NOMO-1 (cell line): ENCODE measurements at regions not wholly inside any gene's neighbourhood (a gene's known extent, or its start where the extent isn't known, plus 50 kb on each side); places are given as distances from the start of the nearest gene placed in this dataset.
A peak's percentile ranks its signal among the peaks of the same experiment; 100 is the strongest.

Experiments used
- DNase-seq, 2 experiments: peaks; one replicate each; lab custom pipeline; 2025; ENCODE audit not compliant: unreplicated experiment in 2 of 2; lab: John Stamatoyannopoulos, UW

DNA sequence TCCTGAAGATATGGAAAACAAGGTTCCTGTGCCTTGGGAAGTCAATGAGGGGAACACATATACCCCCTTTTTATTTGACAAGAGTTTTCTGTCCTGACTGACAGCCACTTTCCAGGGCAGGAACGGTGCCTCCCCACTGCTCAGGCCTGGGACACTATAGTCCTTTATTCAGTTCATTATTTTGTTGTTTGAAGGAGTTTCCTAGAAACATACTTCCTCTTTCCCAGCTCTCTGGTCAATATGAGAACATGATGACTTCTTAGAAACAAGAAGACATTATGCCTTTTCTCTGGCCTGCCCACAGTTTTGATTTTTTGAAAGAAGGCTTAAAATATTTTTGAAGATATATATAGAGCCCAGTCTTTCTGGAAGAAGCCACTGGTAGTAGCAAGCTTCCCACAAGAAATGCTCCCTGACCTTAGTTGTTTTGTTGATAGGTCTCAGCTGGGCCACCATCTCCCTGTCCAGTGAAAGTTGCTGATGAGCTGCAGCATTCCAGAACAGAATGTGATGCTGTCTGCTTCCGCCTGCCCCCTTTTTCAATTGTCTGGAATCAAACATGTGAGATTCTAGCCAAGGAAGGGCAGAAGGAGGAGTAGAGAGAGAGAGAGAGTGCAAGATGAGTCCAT, 122.7 kb upstream of the ADRA1D start:
- peak in 1 of 2 experiments; percentile 65 for DNase-seq

DNA sequence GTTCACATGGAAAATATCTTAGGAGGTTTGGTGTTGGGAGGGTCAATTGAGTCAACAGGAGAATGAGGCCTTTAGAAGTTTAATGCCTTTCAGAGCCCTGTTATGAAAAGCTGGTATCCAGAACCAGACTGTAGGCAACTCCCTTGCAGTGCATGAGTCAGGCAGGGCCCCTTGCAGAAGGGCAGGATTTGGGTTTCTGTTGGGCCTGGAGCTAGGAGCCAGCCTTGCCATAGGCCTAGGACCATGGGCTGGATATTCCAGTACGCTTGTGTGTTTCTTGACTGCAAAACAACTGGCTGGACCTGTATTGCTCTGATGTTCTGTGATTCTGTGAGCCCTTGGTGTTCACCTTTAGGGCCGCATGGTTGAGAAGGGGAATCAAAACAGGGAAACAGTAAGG, 121.8 kb upstream of the ADRA1D start:
- DNase-seq: no peak

DNA sequence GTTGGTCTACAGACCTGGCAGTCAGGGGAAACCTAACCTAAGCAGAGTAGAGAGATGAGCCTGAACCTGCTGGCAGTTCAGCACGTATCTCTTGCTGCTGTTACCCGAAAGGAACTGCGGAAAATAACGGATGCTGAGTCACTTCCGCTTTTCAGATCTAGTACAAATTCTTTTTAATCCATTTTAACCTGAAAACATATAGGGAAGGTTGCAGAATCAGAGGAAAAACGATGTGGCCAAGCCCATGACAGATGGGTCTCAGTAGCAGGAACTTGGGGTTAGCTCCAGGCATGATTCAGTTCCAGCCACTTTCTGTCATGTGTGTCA, 120.7 kb upstream of the ADRA1D start:
- DNase-seq: peak; percentile 58 to 84

DNA sequence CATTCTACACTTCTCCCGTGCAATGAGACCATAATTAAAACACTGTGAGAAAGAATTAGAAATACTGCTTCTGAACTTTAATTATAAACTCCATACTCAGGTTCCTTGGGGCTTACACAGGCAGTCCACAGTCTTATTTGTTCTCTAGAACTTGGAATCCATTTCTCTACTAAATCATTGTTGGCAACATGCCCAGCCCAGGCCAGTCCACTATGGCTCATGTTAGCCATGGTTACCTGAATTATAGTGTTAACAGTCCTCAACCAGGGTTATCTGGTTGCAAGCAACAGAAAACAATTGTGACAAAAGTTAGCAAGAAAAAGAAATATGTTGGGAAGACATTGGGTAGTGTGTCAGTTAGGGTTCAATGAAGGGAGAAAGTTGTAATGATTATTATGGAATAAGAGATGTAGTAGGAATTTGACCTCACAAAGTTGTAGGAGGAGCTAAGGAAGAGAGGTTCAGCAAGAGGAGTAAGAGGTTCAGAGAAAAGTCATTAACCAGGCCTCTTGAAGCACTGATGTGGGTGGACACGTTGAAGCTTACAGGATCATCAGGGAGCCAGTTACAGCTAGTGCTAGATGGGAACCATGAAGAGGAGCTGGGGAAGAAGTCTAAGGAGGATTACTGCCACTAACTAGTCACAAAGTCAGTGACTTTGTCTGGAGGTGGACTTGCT, 120.2 kb upstream of the ADRA1D start:
- DNase-seq: peak in 1 of 2 experiments; percentile 44

DNA sequence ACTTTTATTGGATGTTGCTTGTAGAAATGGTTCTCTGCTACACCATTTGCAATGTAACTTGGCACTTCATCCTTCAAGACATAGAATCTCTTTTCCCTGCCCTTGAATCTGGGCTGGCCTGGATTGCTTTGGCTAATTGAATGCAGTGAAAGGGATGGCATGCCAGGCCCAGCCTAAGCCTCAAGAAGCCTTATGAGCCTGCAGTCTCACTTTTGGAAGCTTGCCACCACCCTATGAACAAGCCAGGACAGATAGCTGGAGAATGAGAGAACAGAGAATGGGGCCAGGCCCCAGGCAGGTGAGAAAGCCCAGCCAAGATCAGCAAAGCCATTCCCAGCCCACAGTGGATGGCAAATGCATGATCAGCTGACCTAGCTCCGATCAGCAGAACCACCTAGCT, 117.0 kb upstream of the ADRA1D start:
- DNase-seq: no peak

DNA sequence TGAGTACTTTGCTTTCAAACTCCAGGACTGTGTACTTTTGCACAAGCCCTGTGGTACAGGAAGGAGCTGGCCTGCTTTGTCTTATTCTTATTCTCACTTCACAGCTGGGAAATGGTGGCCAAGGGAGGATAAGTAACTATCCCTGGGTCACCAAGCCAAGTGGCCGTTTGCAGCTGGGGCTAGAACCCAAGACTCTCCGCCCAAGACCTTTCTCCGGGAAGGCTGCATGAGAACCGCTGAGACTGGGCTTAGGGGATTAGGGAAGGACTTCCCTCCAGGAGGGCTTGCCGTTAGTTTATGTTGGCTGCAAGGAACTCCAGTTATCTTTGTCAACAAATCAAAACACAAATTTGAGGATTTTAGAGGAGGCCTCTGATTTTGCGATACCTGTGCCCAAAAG, 109.5 kb upstream of the ADRA1D start:
- DNase-seq: no peak

DNA sequence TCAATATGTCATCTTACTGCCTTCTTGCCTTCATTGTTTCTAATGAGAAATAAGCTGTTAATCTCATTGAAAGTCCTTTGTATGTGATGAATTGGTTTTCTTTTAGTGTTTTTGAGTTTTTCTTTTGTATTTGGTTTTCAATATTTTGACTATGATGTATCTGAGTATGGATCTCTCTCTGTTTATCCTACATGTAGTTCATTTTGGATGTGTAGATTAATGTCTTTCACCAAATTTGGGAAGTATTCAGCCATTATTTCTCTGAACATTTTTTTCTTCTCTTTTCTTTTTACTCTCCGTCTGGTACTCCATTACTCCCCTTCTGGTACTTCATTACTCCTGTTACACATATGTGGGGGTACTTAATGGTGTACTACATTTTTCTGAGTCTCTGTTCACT, 103.3 kb upstream of the ADRA1D start:
- no peak for DNase-seq

DNA sequence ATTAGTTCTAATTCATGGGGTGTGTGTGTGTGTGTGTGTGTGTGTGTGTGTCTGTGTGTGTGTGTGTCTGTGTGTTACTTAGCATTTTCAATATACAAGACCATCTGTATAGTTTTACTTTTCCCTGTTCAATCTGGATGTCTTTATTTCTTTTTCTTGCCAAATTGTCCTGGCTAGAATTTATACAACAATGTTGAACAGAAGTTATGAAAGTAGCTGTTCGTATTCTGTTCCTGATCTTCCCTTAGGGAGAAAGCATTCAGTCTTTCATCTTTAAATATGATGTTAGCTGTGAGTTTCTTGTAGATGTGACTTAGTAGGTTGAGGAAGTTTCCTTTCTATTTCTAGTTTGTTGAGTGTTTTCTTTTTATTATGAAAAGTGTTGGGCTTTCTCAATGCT, 101.0 kb upstream of the ADRA1D start:
- no peak for DNase-seq

DNA sequence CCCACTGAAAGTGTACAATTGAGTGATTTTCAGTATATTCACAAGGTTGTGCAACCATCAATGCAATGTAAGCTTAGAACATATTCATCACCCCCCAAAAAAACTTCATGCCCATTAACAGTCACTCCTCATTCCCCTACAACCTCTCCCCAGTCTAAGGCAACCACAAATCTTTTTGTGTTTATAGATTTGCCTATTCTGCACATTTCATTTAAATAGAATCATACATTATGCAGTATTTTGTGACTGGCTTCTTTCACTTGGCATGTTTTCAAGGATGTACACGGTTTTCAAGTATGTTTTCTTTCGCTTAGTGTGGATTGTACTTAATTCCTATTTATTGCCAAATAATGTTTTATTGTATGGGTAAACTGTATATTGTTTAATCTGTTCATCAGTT, 95.6 kb upstream of the ADRA1D start:
- no peak for DNase-seq

DNA sequence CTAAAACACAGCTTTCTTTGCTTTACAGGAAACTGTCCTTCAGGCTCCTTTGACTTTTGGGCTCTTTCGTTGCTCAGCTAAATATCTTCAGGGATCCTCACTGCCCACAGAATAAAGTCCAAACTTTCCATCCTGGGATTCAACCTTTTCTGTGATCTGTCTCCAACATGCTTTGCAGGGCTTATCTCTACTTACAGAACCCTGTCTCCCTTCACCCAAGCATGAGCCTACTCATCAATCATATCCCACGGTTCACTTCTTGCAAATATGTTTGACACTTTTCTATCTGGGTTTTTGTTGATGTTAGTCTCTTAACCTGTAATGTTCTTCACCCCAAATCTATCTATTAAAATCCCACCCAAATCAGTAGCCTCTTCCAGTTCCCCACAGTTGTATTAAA, 93.5 kb upstream of the ADRA1D start:
- DNase-seq: no peak

DNA sequence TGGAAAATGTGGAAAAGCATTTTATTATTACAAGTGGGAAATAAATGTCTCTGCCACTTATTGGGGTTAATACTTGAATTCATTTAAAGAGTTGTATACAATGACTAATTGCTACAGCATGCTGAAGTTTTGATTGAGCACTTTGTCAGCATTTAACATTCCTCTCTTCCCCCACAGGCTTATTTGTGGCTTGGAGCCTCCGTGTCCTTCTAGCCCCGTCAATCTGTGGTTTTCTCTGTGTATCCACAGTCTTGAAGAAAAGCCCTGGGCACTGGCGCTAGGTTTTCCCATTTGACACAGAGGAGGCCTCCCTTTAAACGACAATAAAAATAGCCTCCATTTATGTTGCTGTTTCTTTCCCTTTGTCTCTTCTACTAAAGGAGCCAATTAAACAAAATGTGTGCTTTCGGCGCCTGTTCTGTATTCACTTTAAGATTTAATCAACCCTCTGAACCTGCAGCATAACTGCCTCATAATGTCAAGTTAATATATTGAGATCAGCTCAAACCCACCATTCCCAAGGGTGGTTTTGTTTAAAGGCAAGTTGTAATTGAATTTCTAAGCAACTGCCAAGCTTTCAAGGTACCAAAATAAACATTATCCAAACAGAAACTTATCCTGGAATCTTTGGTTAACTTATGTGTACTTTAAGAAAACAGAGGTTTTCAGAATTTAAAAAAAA, 92.9 kb upstream of the ADRA1D start:
- no peak for DNase-seq

DNA sequence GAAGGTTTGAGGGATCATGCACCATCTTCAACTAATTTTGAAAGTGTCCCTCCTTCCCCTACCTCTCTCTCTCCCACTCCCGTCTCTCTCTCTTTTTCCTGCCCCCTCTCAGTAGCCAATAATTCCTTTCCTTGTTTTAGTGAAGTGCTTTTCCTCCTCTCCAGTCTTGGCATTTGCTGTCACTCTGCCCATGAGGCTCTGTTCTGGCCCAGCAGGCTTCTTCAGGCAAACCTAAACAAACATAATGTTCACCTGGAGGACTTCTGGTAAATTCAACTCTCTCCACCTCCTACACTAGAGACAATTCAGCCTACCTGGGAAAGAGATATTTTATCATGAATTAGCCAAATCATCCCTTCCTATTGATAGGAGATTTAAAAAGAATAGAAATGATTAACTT, 86.6 kb upstream of the ADRA1D start:
- no peak for DNase-seq

DNA sequence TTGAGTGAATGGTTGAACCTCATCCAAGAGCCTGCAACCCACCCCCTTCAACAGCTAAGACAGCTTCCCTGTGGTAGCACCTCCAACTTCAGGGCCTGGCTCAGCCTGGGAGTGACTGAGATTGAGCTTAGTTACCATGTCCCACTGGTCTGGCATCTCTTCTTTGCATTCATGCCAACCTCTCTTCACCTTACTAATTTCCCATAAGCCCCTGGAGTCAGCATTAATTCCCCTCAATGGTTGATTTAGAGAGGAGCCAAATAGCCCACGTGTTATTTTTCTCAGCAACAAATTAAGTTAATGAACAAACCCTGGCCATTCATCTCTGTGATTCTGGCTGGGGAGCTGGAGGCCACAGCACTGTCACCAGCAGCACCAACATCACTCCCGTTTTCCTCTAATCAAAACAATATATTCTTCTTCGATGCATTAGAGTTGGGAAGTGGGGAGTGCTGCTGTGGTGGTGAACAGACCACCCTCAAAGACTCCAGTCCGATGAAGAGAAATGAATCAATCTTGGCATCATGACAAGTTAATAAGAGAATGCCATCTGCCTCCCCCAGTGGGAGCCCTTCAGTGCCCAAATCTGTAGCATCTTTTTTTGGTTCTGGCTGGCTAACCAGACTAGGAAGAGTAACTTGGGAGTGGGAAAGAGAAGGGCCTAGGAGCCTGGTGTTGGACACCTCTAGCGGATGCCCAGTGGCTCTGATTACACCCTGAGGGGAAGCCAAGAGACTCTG, 83.2 kb upstream of the ADRA1D start:
- DNase-seq: no peak

DNA sequence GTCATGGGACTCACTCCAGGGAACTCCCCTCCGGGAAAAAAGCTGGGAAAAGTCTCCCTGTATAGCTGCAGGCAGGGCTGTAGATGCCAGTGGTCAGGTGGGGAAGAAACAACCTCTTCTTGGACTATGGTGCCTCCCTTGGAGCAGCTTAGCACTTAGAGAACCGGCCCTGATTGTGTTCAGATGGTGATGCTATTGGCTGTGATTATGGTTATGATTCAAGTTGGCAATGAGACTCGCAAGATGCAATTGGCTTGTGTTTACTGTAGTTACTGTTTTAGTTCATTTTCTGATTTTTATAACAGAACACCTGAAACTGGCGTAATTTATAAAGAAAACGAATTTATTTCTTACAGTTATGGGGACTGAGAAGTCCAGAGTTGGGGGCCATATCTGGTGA, 80.9 kb upstream of the ADRA1D start:
- DNase-seq: no peak

DNA sequence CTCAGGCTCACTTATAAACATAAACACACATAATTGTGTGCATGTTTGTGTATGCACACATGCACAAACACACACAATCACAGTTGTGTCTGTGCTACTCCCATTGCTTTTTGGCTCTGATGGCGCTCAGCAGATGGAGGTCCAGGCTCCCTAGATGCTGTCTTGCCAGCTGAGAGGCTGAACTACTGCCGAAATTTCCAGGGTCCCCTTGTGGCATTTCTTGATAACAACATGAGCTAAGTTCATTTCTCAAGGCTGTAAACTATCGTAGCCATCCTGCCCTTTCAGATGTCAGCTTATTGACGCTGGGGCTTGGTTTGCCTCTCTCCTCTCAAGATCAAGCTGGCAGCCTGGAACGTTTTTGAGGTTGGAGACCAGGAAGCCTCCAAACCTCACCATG, 80.1 kb upstream of the ADRA1D start:
- DNase-seq: no peak

DNA sequence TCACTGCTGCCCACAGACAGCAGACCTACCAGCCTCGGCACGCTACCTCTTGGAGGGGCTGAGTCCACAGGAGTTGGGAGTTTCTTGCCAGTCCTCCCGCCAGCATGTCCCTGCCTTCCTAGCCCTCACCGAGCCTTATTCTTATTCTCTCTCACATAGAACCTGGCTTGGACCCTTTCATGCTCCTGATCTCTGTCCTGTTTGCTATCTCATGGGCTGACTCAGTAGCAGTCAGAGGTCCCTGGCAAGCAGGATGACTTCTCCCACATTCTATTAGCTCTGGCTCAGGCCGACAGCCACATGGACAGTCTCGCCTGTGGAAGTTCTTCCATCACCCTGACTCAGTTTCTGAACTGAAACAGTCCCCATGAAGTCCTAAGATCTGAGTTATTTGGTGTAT, 79.5 kb upstream of the ADRA1D start:
- DNase-seq: no peak

DNA sequence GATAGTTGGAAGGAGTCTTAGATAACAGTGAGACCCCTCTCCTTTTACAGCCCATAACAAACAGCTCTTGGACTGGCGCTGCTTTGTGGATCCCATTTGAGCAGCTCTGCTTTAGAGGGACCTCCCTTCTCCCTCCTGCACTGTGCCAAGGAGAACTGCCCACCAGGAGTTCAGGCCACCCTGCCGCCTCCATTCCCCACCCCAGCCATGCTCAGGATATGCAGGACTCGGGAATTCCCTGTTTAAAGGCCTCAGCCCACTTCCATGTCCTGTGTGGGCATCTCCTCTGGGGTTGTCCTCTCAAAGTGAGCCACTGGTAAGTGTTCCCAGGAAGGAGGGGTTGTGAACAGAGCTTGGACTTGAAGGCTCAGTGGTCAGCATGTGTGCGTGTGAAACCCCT, 78.9 kb upstream of the ADRA1D start:
- no peak for DNase-seq

DNA sequence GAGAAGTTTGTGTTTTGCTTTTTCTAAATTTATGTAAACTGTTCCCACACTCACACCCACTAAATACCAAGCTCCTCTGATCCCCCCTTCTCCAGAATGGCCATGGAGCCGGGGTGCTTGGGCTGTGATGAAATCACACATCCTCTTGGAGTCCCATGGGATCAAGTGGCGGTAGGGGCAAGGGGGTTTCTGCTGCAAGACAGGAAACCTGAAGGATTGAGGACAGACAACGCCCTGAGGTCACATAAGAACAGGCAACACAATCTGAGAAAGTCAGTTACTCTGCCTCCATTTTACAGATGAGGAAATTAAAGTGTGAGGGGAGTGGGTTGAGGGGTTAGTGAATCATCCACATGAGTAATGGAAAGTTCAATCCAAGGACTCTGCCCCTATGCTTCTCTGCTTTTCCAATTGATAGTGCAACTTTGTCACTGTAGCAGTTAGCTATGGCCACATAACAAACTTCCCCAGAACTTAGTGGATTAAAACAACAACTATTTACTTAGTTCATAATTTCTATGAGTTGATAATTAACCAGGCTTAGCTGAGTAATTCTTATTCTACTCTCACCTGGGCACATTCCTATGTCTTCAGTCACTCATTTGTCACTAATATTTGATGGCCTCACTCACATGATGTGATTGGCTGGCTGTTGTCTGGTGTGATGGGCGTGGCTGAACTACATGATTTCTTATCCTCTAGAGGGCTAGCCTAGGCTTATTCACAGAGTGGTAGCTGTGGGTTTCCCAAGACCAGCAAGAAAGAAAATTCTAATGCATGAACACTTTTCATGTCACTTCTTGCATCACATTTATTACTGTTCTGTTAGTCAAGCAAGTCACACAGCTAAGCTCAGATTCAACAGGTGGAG, 77.3 kb upstream of the ADRA1D start:
- DNase-seq: no peak

DNA sequence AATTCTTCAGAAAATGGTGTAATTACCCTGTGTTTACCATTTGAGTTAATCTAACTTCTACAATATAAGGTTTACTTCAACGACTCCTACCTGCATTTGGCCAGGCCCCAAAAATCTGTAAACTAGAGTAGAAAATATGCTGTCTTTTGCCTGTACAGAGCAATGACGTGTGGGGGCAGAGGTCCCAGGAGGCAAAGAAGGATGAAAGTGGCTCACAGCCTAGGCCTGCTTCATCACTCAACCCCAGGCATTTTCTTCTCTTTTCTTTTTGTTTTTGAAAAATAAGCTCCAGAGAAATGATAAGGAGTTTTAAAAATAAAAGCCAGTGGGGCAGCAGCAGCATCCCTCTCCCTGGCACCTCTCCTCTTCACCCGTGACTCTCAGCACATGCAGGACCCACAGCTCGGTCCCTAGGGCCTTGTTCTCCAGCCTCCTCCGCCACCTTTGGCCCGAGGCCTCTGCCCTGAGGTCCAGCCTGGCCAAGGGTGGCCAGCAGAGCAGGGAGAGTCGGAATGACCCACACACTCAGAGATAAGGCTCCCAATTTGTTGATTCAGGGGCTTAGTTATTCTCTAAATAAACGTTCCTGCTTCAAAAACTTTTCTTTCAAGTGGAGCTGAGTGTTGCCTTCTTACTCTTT, 76.6 kb upstream of the ADRA1D start:
- no peak for DNase-seq

DNA sequence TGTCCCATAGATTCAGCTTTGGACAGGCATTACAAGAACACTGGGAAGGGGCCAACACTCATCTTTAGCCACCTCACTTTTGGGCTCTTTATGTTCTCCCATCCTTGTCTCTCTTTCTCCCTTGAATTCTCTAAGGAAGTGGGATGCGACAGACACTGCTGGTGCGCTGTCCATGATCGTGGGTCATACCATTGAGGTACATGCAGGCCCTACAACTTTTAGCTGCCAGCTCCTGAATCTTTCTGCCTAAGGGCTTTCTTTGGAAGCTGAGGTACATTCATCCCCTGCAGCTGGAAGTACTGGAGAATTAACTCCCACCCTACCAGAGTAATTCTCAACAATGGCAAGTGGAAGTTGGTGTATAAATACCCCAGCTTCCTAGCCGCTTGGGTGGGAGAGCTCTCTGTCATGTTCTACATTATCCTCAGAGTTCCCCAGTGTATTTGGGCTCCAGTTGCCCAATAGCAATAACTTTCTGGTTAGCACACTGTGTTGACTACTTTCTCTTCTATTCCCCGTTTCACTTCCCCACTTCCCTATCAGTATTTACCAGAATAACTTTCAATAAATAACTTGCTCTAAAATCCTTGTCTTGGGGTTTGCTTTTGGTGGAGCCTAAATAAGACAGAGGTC, 75.6 kb upstream of the ADRA1D start:
- DNase-seq: peak; percentile 34 to 83
